H1 (cell line): ENCODE measurements at regions not wholly inside any gene's neighbourhood (a gene's known extent, or its start where the extent isn't known, plus 50 kb on each side); places are given as distances from the start of the nearest gene placed in this dataset.

ENCODE experiments used
- FOSL1 ChIP-seq: IDR thresholded peaks from 2 replicates; pipeline ENCODE4 v1.6.1; 2011; ENCODE audit warnings: mild to moderate bottlenecking, low read depth, low read length, moderate library complexity; ENCODE audit not compliant: insufficient read depth
- SRF ChIP-seq: IDR thresholded peaks from 2 replicates; pipeline ENCODE4 v1.6.1; 2011; ENCODE audit warnings: mild to moderate bottlenecking, low read depth, low read length, moderate library complexity
- TCF12 ChIP-seq: IDR thresholded peaks from 2 replicates; pipeline ENCODE4 v1.6.1; 2011; ENCODE audit warnings: low read depth, mild to moderate bottlenecking, low read length
- YY1 ChIP-seq: IDR thresholded peaks from 2 replicates; pipeline ENCODE4 v1.6.1; 2011; ENCODE audit warnings: low read depth, mild to moderate bottlenecking, low read length
- TF ChIP-seq, protein P1 (sequence below): fragments of 300-600 bp; sonication (generic); IDR thresholded peaks from 2 replicates; pipeline ENCODE4 v1.7.1; 2012; ENCODE audit warnings: low read length, moderate library complexity, mild to moderate bottlenecking, inconsistent platforms; ENCODE audit not compliant: insufficient replicate concordance

DNA sequence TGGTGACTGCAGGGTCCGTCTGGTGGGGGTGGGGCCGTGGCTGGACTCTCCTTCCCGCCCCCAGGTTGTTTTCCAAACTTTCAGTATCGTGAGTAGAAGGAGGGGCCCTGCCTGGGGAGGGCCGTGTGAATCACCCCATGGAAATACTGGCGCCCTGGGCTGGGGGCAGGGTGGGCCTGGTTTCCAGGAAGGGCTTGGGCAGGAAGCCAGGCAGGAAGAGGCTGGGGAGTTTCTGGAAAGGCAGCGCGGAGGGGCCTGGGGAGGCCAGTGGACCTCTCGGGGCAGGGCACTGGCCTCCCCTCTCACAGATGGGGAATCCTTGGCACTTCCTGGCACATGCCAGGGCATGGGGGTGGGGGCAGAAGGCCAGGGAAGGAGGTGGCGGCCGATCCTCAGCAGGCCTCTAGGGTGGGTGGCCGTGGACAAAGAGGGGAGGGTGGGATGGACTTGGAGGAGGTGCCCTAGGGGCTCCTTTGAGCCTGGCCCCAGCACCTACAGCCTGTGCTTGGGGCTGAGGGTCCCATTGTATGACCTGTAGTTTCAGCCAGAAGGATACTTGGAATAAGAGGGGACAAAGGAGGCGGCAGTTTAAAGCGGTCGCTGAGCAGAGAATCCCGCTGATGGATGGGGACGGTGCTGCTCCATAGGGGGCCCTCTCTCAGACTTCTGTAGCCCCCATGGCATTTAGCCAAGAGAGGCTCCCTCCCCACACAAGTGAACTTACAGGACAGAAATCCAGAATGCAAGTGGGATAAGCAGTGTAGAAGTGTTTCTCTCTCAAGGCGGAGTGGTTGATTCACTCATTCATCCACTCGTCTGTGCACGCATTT lies 56.5 kb upstream of the GATA2 start (continued):
- TF ChIP-seq SRF (no peak), TCF12 (no peak), FOSL1 (no peak), YY1 (no peak)
- TF ChIP-seq, protein P1, sequence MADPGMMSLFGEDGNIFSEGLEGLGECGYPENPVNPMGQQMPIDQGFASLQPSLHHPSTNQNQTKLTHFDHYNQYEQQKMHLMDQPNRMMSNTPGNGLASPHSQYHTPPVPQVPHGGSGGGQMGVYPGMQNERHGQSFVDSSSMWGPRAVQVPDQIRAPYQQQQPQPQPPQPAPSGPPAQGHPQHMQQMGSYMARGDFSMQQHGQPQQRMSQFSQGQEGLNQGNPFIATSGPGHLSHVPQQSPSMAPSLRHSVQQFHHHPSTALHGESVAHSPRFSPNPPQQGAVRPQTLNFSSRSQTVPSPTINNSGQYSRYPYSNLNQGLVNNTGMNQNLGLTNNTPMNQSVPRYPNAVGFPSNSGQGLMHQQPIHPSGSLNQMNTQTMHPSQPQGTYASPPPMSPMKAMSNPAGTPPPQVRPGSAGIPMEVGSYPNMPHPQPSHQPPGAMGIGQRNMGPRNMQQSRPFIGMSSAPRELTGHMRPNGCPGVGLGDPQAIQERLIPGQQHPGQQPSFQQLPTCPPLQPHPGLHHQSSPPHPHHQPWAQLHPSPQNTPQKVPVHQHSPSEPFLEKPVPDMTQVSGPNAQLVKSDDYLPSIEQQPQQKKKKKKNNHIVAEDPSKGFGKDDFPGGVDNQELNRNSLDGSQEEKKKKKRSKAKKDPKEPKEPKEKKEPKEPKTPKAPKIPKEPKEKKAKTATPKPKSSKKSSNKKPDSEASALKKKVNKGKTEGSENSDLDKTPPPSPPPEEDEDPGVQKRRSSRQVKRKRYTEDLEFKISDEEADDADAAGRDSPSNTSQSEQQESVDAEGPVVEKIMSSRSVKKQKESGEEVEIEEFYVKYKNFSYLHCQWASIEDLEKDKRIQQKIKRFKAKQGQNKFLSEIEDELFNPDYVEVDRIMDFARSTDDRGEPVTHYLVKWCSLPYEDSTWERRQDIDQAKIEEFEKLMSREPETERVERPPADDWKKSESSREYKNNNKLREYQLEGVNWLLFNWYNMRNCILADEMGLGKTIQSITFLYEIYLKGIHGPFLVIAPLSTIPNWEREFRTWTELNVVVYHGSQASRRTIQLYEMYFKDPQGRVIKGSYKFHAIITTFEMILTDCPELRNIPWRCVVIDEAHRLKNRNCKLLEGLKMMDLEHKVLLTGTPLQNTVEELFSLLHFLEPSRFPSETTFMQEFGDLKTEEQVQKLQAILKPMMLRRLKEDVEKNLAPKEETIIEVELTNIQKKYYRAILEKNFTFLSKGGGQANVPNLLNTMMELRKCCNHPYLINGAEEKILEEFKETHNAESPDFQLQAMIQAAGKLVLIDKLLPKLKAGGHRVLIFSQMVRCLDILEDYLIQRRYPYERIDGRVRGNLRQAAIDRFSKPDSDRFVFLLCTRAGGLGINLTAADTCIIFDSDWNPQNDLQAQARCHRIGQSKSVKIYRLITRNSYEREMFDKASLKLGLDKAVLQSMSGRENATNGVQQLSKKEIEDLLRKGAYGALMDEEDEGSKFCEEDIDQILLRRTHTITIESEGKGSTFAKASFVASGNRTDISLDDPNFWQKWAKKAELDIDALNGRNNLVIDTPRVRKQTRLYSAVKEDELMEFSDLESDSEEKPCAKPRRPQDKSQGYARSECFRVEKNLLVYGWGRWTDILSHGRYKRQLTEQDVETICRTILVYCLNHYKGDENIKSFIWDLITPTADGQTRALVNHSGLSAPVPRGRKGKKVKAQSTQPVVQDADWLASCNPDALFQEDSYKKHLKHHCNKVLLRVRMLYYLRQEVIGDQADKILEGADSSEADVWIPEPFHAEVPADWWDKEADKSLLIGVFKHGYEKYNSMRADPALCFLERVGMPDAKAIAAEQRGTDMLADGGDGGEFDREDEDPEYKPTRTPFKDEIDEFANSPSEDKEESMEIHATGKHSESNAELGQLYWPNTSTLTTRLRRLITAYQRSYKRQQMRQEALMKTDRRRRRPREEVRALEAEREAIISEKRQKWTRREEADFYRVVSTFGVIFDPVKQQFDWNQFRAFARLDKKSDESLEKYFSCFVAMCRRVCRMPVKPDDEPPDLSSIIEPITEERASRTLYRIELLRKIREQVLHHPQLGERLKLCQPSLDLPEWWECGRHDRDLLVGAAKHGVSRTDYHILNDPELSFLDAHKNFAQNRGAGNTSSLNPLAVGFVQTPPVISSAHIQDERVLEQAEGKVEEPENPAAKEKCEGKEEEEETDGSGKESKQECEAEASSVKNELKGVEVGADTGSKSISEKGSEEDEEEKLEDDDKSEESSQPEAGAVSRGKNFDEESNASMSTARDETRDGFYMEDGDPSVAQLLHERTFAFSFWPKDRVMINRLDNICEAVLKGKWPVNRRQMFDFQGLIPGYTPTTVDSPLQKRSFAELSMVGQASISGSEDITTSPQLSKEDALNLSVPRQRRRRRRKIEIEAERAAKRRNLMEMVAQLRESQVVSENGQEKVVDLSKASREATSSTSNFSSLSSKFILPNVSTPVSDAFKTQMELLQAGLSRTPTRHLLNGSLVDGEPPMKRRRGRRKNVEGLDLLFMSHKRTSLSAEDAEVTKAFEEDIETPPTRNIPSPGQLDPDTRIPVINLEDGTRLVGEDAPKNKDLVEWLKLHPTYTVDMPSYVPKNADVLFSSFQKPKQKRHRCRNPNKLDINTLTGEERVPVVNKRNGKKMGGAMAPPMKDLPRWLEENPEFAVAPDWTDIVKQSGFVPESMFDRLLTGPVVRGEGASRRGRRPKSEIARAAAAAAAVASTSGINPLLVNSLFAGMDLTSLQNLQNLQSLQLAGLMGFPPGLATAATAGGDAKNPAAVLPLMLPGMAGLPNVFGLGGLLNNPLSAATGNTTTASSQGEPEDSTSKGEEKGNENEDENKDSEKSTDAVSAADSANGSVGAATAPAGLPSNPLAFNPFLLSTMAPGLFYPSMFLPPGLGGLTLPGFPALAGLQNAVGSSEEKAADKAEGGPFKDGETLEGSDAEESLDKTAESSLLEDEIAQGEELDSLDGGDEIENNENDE = no peak
